Panc1 (cell line): ENCODE measurements at regions not wholly inside any gene's neighbourhood (a gene's known extent, or its start where the extent isn't known, plus 50 kb on each side); places are given as distances from the start of the nearest gene placed in this dataset.

Source experiments
- ATAC-seq: fragments of 200-7000 bp; cut with Tn5 transposase; 2 replicates; pipeline ENCODE4 v1.9.1; 2020; ENCODE audit warnings: mild to moderate bottlenecking, moderate library complexity
- BruUV-seq: library from RNA; stranded (reverse); fragments of 400-500 nt; replicated peaks from 2 replicates; lab custom pipeline; 2021; lab: Mats Ljungman, UMichigan
- CTCF ChIA-PET: fragments of 300-600 bp; sonication (Branson Sonifier 250); formaldehyde crosslinking; loops from one replicate; lab custom pipeline; 2022; ENCODE audit warnings: antibody characterized with exemption; lab: Charles Lee
- POLR2A ChIA-PET: fragments of 300-600 bp; sonication (Branson Sonifier 250); formaldehyde crosslinking; loops from one replicate; lab custom pipeline; 2022; ENCODE audit warnings: antibody characterized with exemption; lab: Charles Lee
- DNase-seq: peaks from one replicate; pipeline ENCODE4 v3.0.0-alpha.2; 2010; ENCODE audit warnings: low read depth, low spot score
- H3K27ac ChIP-seq: 2 replicates; pipeline ENCODE4 v1.5.1; 2011; ENCODE audit warnings: mild to moderate bottlenecking, low read length, inconsistent platforms
- H3K27me3 ChIP-seq: fragments of 200-500 bp; sonication (Bioruptor generic); 2 replicates; pipeline ENCODE4 v1.6.0; 2014; ENCODE audit warnings: low read length, inconsistent platforms; ENCODE audit not compliant: control insufficient read depth, insufficient read depth
- H3K36me3 ChIP-seq: fragments of 200-500 bp; sonication (Bioruptor generic); 2 replicates; pipeline ENCODE4 v1.5.1; 2014; ENCODE audit warnings: inconsistent platforms, mild to moderate bottlenecking, low read length, moderate library complexity; ENCODE audit not compliant: control insufficient read depth, insufficient read depth
- H3K4me1 ChIP-seq: 2 replicates; pipeline ENCODE4 v1.5.1; 2011; ENCODE audit warnings: inconsistent platforms, mild to moderate bottlenecking, low read length, moderate library complexity; ENCODE audit not compliant: control insufficient read depth, insufficient read depth
- H3K4me3 ChIP-seq, 2 experiments: 2 replicates each; pipeline ENCODE4 v1.5.1; 2011 to 2012; ENCODE audit warnings: low read depth in 2 of 2, low read length in 2 of 2, mild to moderate bottlenecking in 2 of 2, inconsistent platforms in 1 of 2, moderate library complexity in 1 of 2
- H3K9me3 ChIP-seq: fragments of 200-500 bp; sonication (Bioruptor generic); 2 replicates; pipeline ENCODE4 v1.5.1; 2014; ENCODE audit warnings: low read depth, mild to moderate bottlenecking, inconsistent platforms, low read length, moderate library complexity; ENCODE audit not compliant: control insufficient read depth, insufficient read depth
- POLR2AphosphoS5 ChIP-seq: IDR thresholded peaks from 2 replicates; pipeline ENCODE4 v1.6.1; 2012; ENCODE audit warnings: mild to moderate bottlenecking, low read depth, low read length, moderate library complexity
- SIN3A ChIP-seq: IDR thresholded peaks from 2 replicates; pipeline ENCODE4 v1.6.1; 2012; ENCODE audit warnings: low read depth, mild to moderate bottlenecking, low read length, moderate library complexity, borderline replicate concordance; ENCODE audit not compliant: insufficient read depth
- TCF7L2 ChIP-seq: IDR thresholded peaks from 2 replicates; pipeline ENCODE4 v1.6.1; 2011; ENCODE audit warnings: mild to moderate bottlenecking, low read depth, low read length, inconsistent platforms
- in situ Hi-C: cut with HindIII; loops from 2 replicates; pipeline ENCODE4 v1.10.0; 2016; ENCODE audit warnings: low sequenced_read_pairs, low pct_unique_long_range_greater_than_20kb
- intact Hi-C: fragments of 100-400 bp; cut with micrococcal nuclease; formaldehyde crosslinking; loops from one replicate; pipeline ENCODE4 v1.10.0; 2022; ENCODE audit not compliant: unreplicated experiment
- TF ChIP-seq, protein P1 (sequence below), 2 experiments: IDR thresholded peaks; 2 replicates each; pipeline ENCODE4 v1.6.1; 2011 to 2012; ENCODE audit warnings: low read depth in 2 of 2, control low read depth in 1 of 2, low read length in 1 of 2, mild to moderate bottlenecking in 1 of 2, moderate library complexity in 1 of 2; ENCODE audit not compliant: insufficient read depth in 1 of 2
- TF ChIP-seq, protein P2 (sequence below): fragments of 450-650 bp; IDR thresholded peaks from 2 replicates; pipeline ENCODE4 v1.5.1; 2017; ENCODE audit warnings: mild to moderate bottlenecking

GRCh38 chr13:82292334-82292733 lies 1589.9 kb downstream of the SLITRK1 start:
- POLR2A ChIA-PET, result no interaction called here
- no peaks in the 10 kb centered on the region for H3K4me1 ChIP-seq
- BruUV-seq, result no TSS peak
- TF ChIP-seq TCF7L2 (no peak), SIN3A (no peak), POLR2AphosphoS5 (no peak)
- TF ChIP-seq, protein P1, sequence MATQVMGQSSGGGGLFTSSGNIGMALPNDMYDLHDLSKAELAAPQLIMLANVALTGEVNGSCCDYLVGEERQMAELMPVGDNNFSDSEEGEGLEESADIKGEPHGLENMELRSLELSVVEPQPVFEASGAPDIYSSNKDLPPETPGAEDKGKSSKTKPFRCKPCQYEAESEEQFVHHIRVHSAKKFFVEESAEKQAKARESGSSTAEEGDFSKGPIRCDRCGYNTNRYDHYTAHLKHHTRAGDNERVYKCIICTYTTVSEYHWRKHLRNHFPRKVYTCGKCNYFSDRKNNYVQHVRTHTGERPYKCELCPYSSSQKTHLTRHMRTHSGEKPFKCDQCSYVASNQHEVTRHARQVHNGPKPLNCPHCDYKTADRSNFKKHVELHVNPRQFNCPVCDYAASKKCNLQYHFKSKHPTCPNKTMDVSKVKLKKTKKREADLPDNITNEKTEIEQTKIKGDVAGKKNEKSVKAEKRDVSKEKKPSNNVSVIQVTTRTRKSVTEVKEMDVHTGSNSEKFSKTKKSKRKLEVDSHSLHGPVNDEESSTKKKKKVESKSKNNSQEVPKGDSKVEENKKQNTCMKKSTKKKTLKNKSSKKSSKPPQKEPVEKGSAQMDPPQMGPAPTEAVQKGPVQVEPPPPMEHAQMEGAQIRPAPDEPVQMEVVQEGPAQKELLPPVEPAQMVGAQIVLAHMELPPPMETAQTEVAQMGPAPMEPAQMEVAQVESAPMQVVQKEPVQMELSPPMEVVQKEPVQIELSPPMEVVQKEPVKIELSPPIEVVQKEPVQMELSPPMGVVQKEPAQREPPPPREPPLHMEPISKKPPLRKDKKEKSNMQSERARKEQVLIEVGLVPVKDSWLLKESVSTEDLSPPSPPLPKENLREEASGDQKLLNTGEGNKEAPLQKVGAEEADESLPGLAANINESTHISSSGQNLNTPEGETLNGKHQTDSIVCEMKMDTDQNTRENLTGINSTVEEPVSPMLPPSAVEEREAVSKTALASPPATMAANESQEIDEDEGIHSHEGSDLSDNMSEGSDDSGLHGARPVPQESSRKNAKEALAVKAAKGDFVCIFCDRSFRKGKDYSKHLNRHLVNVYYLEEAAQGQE (IDR thresholded peaks at IDR 0.05; ENCODE audit: insufficient read depth in 1 of 2, low read depth in 2 of 2, low read length in 1 of 2), result no peak
- TF ChIP-seq, protein P2, sequence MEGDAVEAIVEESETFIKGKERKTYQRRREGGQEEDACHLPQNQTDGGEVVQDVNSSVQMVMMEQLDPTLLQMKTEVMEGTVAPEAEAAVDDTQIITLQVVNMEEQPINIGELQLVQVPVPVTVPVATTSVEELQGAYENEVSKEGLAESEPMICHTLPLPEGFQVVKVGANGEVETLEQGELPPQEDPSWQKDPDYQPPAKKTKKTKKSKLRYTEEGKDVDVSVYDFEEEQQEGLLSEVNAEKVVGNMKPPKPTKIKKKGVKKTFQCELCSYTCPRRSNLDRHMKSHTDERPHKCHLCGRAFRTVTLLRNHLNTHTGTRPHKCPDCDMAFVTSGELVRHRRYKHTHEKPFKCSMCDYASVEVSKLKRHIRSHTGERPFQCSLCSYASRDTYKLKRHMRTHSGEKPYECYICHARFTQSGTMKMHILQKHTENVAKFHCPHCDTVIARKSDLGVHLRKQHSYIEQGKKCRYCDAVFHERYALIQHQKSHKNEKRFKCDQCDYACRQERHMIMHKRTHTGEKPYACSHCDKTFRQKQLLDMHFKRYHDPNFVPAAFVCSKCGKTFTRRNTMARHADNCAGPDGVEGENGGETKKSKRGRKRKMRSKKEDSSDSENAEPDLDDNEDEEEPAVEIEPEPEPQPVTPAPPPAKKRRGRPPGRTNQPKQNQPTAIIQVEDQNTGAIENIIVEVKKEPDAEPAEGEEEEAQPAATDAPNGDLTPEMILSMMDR, result no peak
- in situ Hi-C loops (no loop called here), intact Hi-C loops (no loop called here)
- H3K36me3 ChIP-seq, result no peaks in the 10 kb centered on the region
- no peak for ATAC-seq
- CTCF ChIA-PET, result no interaction called here
- no peaks in the 10 kb centered on the region for H3K27me3 ChIP-seq
- no peak overlapping the region for H3K4me3 ChIP-seq
- no peak for DNase-seq
- no peaks in the 10 kb centered on the region for H3K9me3 ChIP-seq
- H3K27ac ChIP-seq, result no peak overlapping the region

- H3K4me1 ChIP-seq, result no peaks in the 10 kb centered on the region
- no TSS peak for BruUV-seq
- CTCF ChIA-PET, result no interaction called here
- H3K27ac ChIP-seq, result no peak overlapping the region
- POLR2A ChIA-PET, result no interaction called here
- H3K4me3 ChIP-seq, result no peak overlapping the region
- no peak for DNase-seq
- intact Hi-C loops, result no loop called here
- H3K9me3 ChIP-seq, result no peaks in the 10 kb centered on the region
- no peaks in the 10 kb centered on the region for H3K36me3 ChIP-seq
- ATAC-seq, result no peak
- in situ Hi-C loops, result no loop called here
- no peaks in the 10 kb centered on the region for H3K27me3 ChIP-seq
- no peak for TF ChIP-seq SIN3A
- TF ChIP-seq POLR2AphosphoS5, result no peak
- TF ChIP-seq, protein P2, result no peak
- TF ChIP-seq, protein P1 (IDR thresholded peaks at IDR 0.05; ENCODE audit: insufficient read depth in 1 of 2, low read depth in 2 of 2, low read length in 1 of 2), result no peak
- no peak for TF ChIP-seq TCF7L2
Observed at GRCh38 chr13:82291852-82292251, 1590.4 kb downstream of the SLITRK1 start.
